SK-N-SH treated with all-trans-retinoic acid at 6 μM for 48 hours (cell line): ENCODE measurements at regions not wholly inside any gene's neighbourhood (a gene's known extent, or its start where the extent isn't known, plus 50 kb on each side); places are given as distances from the start of the nearest gene placed in this dataset.

Experiments
- ATAC-seq: fragments of 200-7000 bp; cut with Tn5 transposase; 3 replicates; pipeline ENCODE4 v1.9.1; 2020; ENCODE audit warnings: mild to moderate bottlenecking, moderate library complexity
- ARNTL ChIP-seq: fragments of 450-650 bp; formaldehyde crosslinking; IDR thresholded peaks from 2 replicates; pipeline ENCODE4 v1.5.0; 2020; ENCODE audit warnings: low read depth, mild to moderate bottlenecking, moderate library complexity, borderline replicate concordance
- BACH2 ChIP-seq: fragments of 250-450 bp; sonication (Bioruptor Pico); IDR thresholded peaks from 2 replicates; pipeline ENCODE4 v1.9.0; 2021; ENCODE audit warnings: mild to moderate bottlenecking, borderline replicate concordance
- CREB5 ChIP-seq: fragments of 250-450 bp; sonication (Bioruptor Pico); IDR thresholded peaks from 2 replicates; pipeline ENCODE4 v1.5.1; 2020; ENCODE audit warnings: low read depth, mild to moderate bottlenecking, moderate library complexity
- CSDC2 ChIP-seq: fragments of 250-450 bp; sonication (Bioruptor Pico); IDR thresholded peaks from 2 replicates; pipeline ENCODE4 v1.5.0; 2020; ENCODE audit warnings: mild to moderate bottlenecking, moderate library complexity
- CSRNP3 ChIP-seq: fragments of 250-450 bp; sonication (Bioruptor Pico); IDR thresholded peaks from 2 replicates; pipeline ENCODE4 v1.5.1; 2021; ENCODE audit warnings: mild to moderate bottlenecking, moderate library complexity
- ESRRG ChIP-seq: fragments of 250-450 bp; sonication (Bioruptor Pico); IDR thresholded peaks from 2 replicates; pipeline ENCODE4 v1.6.1; 2021; ENCODE audit warnings: mild to moderate bottlenecking
- GLIS3 ChIP-seq: fragments of 250-450 bp; sonication (Bioruptor Pico); IDR thresholded peaks from 2 replicates; pipeline ENCODE4 v1.5.0; 2020; ENCODE audit warnings: mild to moderate bottlenecking, moderate library complexity
- ISL1 ChIP-seq: fragments of 250-450 bp; sonication (Bioruptor Pico); IDR thresholded peaks from 2 replicates; pipeline ENCODE4 v2.1.2; 2022; ENCODE audit warnings: mild to moderate bottlenecking, moderate library complexity
- OSR1 ChIP-seq: fragments of 250-450 bp; sonication (Bioruptor Pico); IDR thresholded peaks from 2 replicates; pipeline ENCODE4 v1.8.0; 2022; ENCODE audit warnings: moderate library complexity, mild to moderate bottlenecking, inconsistent platforms
- PATZ1 ChIP-seq: fragments of 250-450 bp; sonication (Bioruptor Pico); IDR thresholded peaks from 2 replicates; pipeline ENCODE4 v1.8.0; 2020; ENCODE audit warnings: mild to moderate bottlenecking, moderate library complexity, borderline replicate concordance
- PPARA ChIP-seq: fragments of 250-450 bp; sonication (Bioruptor Pico); IDR thresholded peaks from 2 replicates; pipeline ENCODE4 v1.5.0; 2020; ENCODE audit warnings: mild to moderate bottlenecking, borderline replicate concordance
- RARB ChIP-seq: fragments of 250-450 bp; sonication (Bioruptor Pico); IDR thresholded peaks from 2 replicates; pipeline ENCODE4 v1.8.0; 2021; ENCODE audit warnings: mild to moderate bottlenecking, moderate library complexity
- TCF4 ChIP-seq: fragments of 250-450 bp; sonication (Bioruptor Pico); IDR thresholded peaks from 2 replicates; pipeline ENCODE4 v1.8.0; 2021; ENCODE audit warnings: mild to moderate bottlenecking, moderate library complexity, borderline replicate concordance
- TOX ChIP-seq: fragments of 250-450 bp; sonication (Bioruptor Pico); IDR thresholded peaks from 2 replicates; pipeline ENCODE4 v1.8.0; 2021; ENCODE audit warnings: mild to moderate bottlenecking, moderate library complexity, borderline replicate concordance
- TSHZ2 ChIP-seq: fragments of 250-450 bp; sonication (Bioruptor Pico); IDR thresholded peaks from 2 replicates; pipeline ENCODE4 v1.5.0; 2020; ENCODE audit warnings: mild to moderate bottlenecking, moderate library complexity
- ZC3H10 ChIP-seq: fragments of 250-450 bp; sonication (Bioruptor Pico); IDR thresholded peaks from 2 replicates; pipeline ENCODE4 v1.5.1; 2021; ENCODE audit warnings: mild to moderate bottlenecking, moderate library complexity
- ZFP3 ChIP-seq: fragments of 250-450 bp; sonication (Bioruptor Pico); IDR thresholded peaks from 2 replicates; pipeline ENCODE4 v1.5.0; 2020; ENCODE audit warnings: mild to moderate bottlenecking, moderate library complexity
- ZNF565 ChIP-seq: fragments of 450-650 bp; formaldehyde crosslinking; conservative IDR thresholded peaks from 2 replicates; pipeline ENCODE4 v1.5.0; 2020; ENCODE audit warnings: low read depth, mild to moderate bottlenecking, moderate library complexity
- ZNF70 ChIP-seq: fragments of 450-650 bp; formaldehyde crosslinking; IDR thresholded peaks from 2 replicates; pipeline ENCODE4 v1.5.0; 2020; ENCODE audit warnings: mild to moderate bottlenecking, moderate library complexity

- ATAC-seq = no peak
- TF ChIP-seq PATZ1 (CRISPR knock-in tag) = no peak
These were observed 390.9 kb upstream of the NRSN1 start for GRCh38 chr6:23735151-23735550.

GRCh38 chr6:23736577-23736976, 389.4 kb upstream of the NRSN1 start:
- no peak for ATAC-seq
- no peak for TF ChIP-seq GLIS3 (CRISPR knock-in tag)
- no peak for TF ChIP-seq CSDC2 (CRISPR knock-in tag)
- no peak for TF ChIP-seq ZNF565
- TF ChIP-seq ZFP3 (CRISPR knock-in tag) = no peak
- TF ChIP-seq CSRNP3 = no peak

- TF ChIP-seq ESRRG = no peak
- TF ChIP-seq ARNTL (CRISPR knock-in tag) = no peak
- no peak for TF ChIP-seq ZNF70 (CRISPR knock-in tag)
- TF ChIP-seq GLIS3 (CRISPR knock-in tag) = no peak
- no peak for TF ChIP-seq TSHZ2
- TF ChIP-seq ZNF565 = no peak
- no peak for TF ChIP-seq CSRNP3
- TF ChIP-seq ZC3H10 (CRISPR knock-in tag) = no peak
- TF ChIP-seq PATZ1 (CRISPR knock-in tag) = no peak
- TF ChIP-seq ISL1 (CRISPR knock-in tag) = no peak
- no peak for ATAC-seq
These were observed 378.8 kb upstream of the NRSN1 start for GRCh38 chr6:23747239-23747638.

GRCh38 chr6:23752414-23752813, 373.6 kb upstream of the NRSN1 start:
- TF ChIP-seq ISL1 (CRISPR knock-in tag) (peak; percentile 64), BACH2 (CRISPR knock-in tag) (no peak), TCF4 (peak; percentile 95), TOX (CRISPR knock-in tag) (no peak), CREB5 (CRISPR knock-in tag) (0 out of 2 replicates have a peak, but pooled peaks have one; percentile 30), RARB (CRISPR knock-in tag) (no peak), CSRNP3 (peak; percentile 84; the same call in 1 of the 2 replicates), ESRRG (no peak), PPARA (CRISPR knock-in tag) (no peak), CSDC2 (CRISPR knock-in tag) (no peak), OSR1 (CRISPR knock-in tag) (no peak), ZFP3 (CRISPR knock-in tag) (no peak), TSHZ2 (peak; percentile 90; the same call in 1 of the 2 replicates)
- ATAC-seq = no peak
